Vagina (tissue), 2 donors: ENCODE measurements at regions not wholly inside any gene's neighbourhood (a gene's known extent, or its start where the extent isn't known, plus 50 kb on each side); places are given as distances from the start of the nearest gene placed in this dataset.

Source experiments
- DNase-seq, 2 donors: peaks; one replicate each; pipeline ENCODE4 v3.0.0-alpha.2; 2017; ENCODE audit errors: extremely low spot score in 2 of 2
- H3K27ac ChIP-seq: fragments of 200-600 bp; sonication (generic); one replicate; pipeline ENCODE4 v1.5.1; 2019
- H3K27me3 ChIP-seq: fragments of 200-600 bp; sonication (generic); one replicate; pipeline ENCODE4 v1.5.1; 2019
- H3K36me3 ChIP-seq, 2 donors: fragments of 200-600 bp; sonication (generic); one replicate each; pipeline ENCODE4 v1.5.1; 2017 to 2019
- H3K4me1 ChIP-seq: fragments of 200-600 bp; sonication (generic); one replicate; pipeline ENCODE4 v1.5.1; 2019
- H3K4me3 ChIP-seq, 2 donors: fragments of 200-600 bp; sonication (generic); 1 replicate in 1 of 2; 2 replicates in 1 of 2; pipeline ENCODE4 v1.5.1; 2016 to 2019
- H3K9me3 ChIP-seq: fragments of 200-600 bp; sonication (generic); one replicate; pipeline ENCODE4 v1.5.1; 2019
- POLR2A ChIP-seq, 2 donors: fragments of 450-650 bp; IDR thresholded peaks; one replicate each; pipeline ENCODE4 v1.6.1; 2017; ENCODE audit warnings: antibody characterized with exemption in 2 of 2, mild to moderate bottlenecking in 2 of 2, moderate library complexity in 2 of 2
- POLR2AphosphoS5 ChIP-seq, 2 donors: sonication (generic); formaldehyde crosslinking; IDR thresholded peaks; one replicate each; pipeline ENCODE4 v1.9.0; 2017; ENCODE audit warnings: antibody characterized with exemption in 2 of 2, mild to moderate bottlenecking in 2 of 2, low read depth in 1 of 2; ENCODE audit not compliant: insufficient read depth in 1 of 2
- intact Hi-C: fragments of 100-400 bp; cut with DNase I; formaldehyde crosslinking; loops from one replicate; pipeline ENCODE4 v1.15.1; 2023
- TF ChIP-seq, protein P1 (sequence below), 3 experiments: fragments of 450-650 bp in 2 of 3; fragments of 200-600 bp in 1 of 3; sonication (generic) in 1 of 3; IDR thresholded peaks; one replicate each; pipeline ENCODE4 v1.5.1; 2017 to 2019; ENCODE audit warnings: antibody characterized with exemption in 3 of 3, mild to moderate bottlenecking in 2 of 3, moderate library complexity in 2 of 3

DNA sequence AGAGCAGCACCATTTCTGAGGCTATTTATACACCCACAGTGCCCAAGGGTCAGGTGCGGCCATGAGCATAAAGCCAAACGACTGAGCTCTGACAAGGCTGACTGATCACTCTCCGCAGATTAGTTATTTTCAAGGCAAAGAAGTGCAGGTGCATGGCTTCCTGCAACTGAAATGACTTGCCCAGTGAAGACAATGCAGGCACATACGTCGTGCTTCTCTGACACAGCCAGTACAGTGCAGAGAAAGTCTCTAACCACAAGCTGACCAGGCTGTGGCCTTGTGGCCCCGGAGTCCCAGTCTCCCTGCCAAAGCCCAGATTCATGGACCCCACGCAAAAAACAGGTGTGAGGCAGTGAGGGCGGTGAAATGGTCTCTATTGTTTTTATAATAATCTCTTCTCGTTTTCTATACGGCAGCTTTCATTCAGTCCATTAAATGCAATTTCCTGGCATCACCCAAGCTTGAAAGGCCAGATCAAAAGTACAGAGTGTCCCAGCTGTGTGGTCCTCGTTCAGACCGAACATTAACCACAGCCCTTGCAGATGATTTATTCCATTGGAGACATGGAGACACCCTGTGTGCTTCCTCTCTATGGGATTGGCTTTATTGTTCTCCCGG lies 447.0 kb upstream of the ID2 start:
- Histone ChIP-seq H3K36me3 (no peaks in the 10 kb centered on the region), H3K27ac (no peak overlapping the region), H3K4me3 (no peak overlapping the region), H3K4me1 (peaks cover 2% of the 10 kb centered on the region), H3K9me3 (no peaks in the 10 kb centered on the region), H3K27me3 (no peaks in the 10 kb centered on the region)
- TF ChIP-seq POLR2AphosphoS5 (IDR thresholded peaks at IDR 0.05; ENCODE audit: insufficient read depth in 1 of 2, low read depth in 1 of 2) (no peak), POLR2A (IDR thresholded peaks at IDR 0.05) (no peak)
- TF ChIP-seq, protein P1, sequence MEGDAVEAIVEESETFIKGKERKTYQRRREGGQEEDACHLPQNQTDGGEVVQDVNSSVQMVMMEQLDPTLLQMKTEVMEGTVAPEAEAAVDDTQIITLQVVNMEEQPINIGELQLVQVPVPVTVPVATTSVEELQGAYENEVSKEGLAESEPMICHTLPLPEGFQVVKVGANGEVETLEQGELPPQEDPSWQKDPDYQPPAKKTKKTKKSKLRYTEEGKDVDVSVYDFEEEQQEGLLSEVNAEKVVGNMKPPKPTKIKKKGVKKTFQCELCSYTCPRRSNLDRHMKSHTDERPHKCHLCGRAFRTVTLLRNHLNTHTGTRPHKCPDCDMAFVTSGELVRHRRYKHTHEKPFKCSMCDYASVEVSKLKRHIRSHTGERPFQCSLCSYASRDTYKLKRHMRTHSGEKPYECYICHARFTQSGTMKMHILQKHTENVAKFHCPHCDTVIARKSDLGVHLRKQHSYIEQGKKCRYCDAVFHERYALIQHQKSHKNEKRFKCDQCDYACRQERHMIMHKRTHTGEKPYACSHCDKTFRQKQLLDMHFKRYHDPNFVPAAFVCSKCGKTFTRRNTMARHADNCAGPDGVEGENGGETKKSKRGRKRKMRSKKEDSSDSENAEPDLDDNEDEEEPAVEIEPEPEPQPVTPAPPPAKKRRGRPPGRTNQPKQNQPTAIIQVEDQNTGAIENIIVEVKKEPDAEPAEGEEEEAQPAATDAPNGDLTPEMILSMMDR (IDR thresholded peaks at IDR 0.05) = no peak
- peak in 1 of 2 donors; percentile 60 for DNase-seq
- intact Hi-C loops = no loop called here

- Histone ChIP-seq H3K27ac (no peak overlapping the region), H3K9me3 (no peaks in the 10 kb centered on the region), H3K36me3 (no peaks in the 10 kb centered on the region), H3K27me3 (no peaks in the 10 kb centered on the region), H3K4me3 (no peak overlapping the region), H3K4me1 (no peaks in the 10 kb centered on the region)
- TF ChIP-seq POLR2AphosphoS5 (IDR thresholded peaks at IDR 0.05; ENCODE audit: insufficient read depth in 1 of 2, low read depth in 1 of 2) = no peak
- TF ChIP-seq POLR2A (IDR thresholded peaks at IDR 0.05) = no peak
- TF ChIP-seq, protein P1 (IDR thresholded peaks at IDR 0.05) = no peak
- DNase-seq = no peak
- intact Hi-C loops = no loop called here
These were observed 446.4 kb upstream of the ID2 start for GRCh38 chr2:8235419-8235818.

DNA sequence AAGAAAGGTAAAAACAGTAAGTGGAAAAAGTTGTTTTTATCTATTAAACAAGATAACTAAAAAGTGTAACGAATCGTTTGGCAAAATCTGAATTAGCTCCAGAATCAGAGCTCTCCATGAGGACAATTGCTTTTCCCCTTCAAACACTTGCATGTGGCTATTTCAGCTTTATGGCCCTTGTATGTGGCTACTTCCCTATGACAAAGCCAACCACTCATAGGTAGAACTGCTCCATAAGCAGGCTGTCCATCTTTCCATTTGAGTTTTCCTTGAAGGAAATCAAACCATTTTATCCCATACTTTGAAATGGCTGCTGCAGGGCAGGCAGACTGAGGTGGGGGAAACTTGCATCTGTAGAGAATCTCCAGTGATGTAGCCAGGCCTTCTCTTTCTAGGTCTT lies 445.5 kb upstream of the ID2 start:
- no peak overlapping the region for H3K27ac ChIP-seq
- TF ChIP-seq POLR2A (IDR thresholded peaks at IDR 0.05) (no peak), POLR2AphosphoS5 (IDR thresholded peaks at IDR 0.05; ENCODE audit: insufficient read depth in 1 of 2, low read depth in 1 of 2) (no peak)
- TF ChIP-seq, protein P1 (IDR thresholded peaks at IDR 0.05) = no peak
- H3K27me3 ChIP-seq = no peaks in the 10 kb centered on the region
- H3K4me3 ChIP-seq = no peak overlapping the region
- H3K36me3 ChIP-seq = no peaks in the 10 kb centered on the region
- intact Hi-C loops = no loop called here
- no peaks in the 10 kb centered on the region for H3K9me3 ChIP-seq
- H3K4me1 ChIP-seq = no peaks in the 10 kb centered on the region
- peak in 1 of 2 donors; percentile 13 for DNase-seq

GRCh38 chr2:8238521-8239230 lies 443.2 kb upstream of the ID2 start:
- H3K4me1 ChIP-seq = no peaks in the 10 kb centered on the region
- no peaks in the 10 kb centered on the region for H3K36me3 ChIP-seq
- DNase-seq = peak in 1 of 2 donors; percentile 37
- H3K9me3 ChIP-seq = no peaks in the 10 kb centered on the region
- H3K27ac ChIP-seq = no peak overlapping the region
- no peaks in the 10 kb centered on the region for H3K27me3 ChIP-seq
- intact Hi-C loops = no loop called here
- TF ChIP-seq POLR2A (IDR thresholded peaks at IDR 0.05) = no peak
- TF ChIP-seq, protein P1 (IDR thresholded peaks at IDR 0.05) = no peak
- no peak for TF ChIP-seq POLR2AphosphoS5 (IDR thresholded peaks at IDR 0.05; ENCODE audit: insufficient read depth in 1 of 2, low read depth in 1 of 2)
- H3K4me3 ChIP-seq = no peak overlapping the region

DNA sequence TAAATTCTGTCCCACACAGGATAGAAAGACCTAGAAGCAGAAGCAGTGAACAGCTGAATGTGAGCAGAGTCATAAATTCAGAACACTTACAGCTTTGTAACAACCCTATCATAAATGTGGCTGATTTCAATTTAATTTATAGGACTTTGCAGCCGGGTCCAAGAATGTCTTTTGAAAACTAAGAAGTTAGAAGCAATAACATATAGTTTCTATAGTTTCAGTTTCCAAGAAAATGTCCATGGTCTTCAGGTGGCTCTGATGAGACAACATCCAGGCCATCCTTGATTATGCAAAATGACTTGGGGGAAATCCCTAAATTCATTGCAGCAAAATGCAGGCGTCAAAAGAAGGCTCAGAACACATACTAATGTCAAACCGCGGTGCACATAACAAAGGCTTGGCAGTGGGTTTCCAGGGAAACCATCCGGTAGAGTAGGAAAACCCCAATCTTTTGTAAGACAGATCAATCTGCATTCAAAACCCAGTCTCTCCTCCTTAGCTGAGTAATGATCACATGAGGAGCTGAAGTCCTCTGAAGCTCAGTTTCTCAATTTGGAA lies 442.2 kb upstream of the ID2 start:
- no peaks in the 10 kb centered on the region for H3K9me3 ChIP-seq
- H3K36me3 ChIP-seq = no peaks in the 10 kb centered on the region
- DNase-seq = peak in 1 of 2 donors; percentile 40
- TF ChIP-seq POLR2AphosphoS5 (IDR thresholded peaks at IDR 0.05; ENCODE audit: insufficient read depth in 1 of 2, low read depth in 1 of 2) = no peak
- TF ChIP-seq POLR2A (IDR thresholded peaks at IDR 0.05) = no peak
- TF ChIP-seq, protein P1 (IDR thresholded peaks at IDR 0.05) = no peak
- H3K27ac ChIP-seq = no peak overlapping the region
- no peaks in the 10 kb centered on the region for H3K27me3 ChIP-seq
- H3K4me3 ChIP-seq = no peak overlapping the region
- intact Hi-C loops = no loop called here
- H3K4me1 ChIP-seq = no peaks in the 10 kb centered on the region
